Stromal cell of bone marrow (primary cell): ENCODE measurements at regions not wholly inside any gene's neighbourhood (a gene's known extent, or its start where the extent isn't known, plus 50 kb on each side); places are given as distances from the start of the nearest gene placed in this dataset.
"Not testable (repeated sequence)": the region's sequence is repeated elsewhere in the genome, so short reads cannot be mapped to it uniquely, and the experiment has no call there.

Experiments used
- DNase-seq: peaks from one replicate; pipeline ENCODE4 v3.0.0-alpha.2; 2012; ENCODE audit warnings: low read depth

DNA sequence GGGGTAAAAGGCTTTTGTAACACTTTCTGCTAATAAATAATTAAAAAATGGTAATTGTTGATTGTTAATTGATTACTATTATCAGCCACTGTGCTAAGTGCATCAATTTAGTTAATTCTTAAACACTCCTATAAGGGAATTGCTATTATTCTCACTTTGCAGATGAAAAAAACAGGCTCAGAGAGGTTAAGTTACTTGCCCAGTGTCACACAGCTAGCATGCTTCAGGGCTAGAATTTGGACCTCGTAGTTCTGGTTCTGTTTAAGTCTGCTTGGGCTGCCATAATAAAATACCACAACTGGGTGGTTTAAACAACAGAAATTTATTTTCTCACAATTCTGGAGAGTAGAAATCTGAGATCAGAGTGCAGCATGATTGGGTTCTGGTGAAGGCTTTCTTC is 164.8 kb upstream of the TBX18 start:
- DNase-seq: no peak

DNA sequence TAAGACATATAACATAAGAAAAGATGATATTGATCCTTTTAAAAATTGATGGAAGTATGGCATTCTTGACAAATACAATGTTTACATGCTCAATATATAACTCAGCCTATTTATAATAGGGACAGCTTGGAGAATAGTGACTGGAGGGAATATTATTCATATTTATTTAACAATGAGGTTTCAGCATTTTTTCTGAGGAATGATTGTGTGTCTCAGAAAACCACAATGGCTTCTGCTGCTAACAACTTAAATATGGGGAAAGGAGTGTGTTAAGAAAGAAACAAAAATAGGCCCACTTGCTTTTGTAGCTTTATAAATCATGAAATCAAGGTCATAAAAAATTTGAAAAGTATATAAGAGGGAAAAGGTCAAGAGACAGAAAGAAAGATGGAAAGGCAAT is 163.2 kb upstream of the TBX18 start:
- no peak for DNase-seq

DNA sequence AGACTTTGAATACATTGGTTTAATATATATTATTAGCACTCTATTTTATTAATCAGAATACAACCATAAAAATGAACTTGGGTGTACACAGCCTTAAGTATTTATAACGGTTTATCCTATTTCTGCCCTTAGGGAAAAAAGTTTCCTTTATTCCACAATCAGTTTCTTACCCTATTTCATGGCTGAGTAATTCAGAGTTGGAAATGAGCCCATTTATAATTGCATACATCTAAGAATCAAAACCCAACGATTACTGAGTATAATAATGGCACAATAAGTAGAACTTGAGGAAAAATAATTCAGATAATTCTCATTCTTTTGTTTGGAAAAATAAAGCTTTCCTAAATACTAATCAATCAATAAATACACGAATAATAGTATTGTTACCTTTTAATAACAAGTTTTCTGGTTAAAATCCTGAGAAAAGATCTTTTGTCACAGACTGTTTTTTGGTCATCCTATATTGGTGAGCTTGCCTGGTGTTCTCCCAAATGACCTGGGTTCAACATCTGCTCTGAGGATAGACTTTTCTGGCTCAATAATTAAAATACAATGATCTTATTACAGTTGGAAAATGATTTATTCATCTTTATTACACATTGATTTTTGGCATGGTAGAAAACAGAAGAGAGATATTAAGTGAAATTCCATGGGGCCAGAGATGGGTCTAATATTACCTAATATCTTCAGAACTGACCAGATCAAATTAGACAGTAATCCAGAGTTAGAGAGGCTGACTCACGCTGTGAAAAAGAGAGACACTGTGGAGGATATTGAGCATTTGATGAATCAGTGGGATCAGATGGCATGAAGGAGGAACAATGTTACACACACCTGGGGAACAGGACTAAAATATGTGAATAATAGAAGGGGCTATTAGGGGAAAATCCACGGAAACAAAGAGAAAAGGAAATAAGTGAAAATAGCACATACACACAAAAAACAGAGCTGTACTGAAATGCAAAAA is 162.1 kb upstream of the TBX18 start:
- DNase-seq: peak; percentile 2

DNA sequence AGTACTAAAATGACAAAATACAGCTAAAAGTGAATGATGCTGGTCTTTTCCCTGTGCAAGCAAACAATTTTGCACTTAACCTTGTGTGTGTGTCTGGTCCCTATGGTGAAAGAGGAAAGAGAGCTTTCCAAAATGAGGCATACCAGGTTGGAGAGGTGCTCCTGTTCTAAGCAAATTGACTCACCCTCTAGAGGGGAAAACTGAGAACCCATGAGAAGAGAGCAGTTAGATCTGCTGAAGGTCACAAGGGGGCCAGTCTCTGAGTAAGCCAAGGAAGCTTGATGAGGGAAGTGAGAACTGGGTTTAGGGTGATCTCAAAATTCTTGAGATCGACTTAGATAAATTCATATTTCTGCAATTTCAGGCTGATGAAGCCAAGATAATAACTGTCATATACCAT is 157.5 kb upstream of the TBX18 start:
- DNase-seq: no peak

DNA sequence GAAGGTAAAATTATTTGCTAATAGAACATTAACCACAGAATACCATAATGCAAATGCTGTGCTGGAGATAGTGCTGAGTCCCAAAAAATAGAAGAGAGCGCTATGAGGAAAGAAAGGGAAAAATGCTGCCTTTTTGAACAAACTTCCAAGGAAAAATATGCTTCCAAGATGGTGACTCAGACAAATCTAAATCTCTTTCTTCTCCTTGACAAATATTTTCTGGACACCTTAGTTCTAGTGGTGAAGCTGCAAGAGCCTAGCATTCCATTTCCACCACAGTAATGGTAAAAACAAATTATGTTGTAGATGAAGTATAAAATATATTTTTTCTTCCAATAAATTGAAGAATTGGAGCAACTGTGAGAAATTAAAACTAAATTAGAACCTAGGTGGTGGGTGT is 155.6 kb upstream of the TBX18 start:
- no peak for DNase-seq

DNA sequence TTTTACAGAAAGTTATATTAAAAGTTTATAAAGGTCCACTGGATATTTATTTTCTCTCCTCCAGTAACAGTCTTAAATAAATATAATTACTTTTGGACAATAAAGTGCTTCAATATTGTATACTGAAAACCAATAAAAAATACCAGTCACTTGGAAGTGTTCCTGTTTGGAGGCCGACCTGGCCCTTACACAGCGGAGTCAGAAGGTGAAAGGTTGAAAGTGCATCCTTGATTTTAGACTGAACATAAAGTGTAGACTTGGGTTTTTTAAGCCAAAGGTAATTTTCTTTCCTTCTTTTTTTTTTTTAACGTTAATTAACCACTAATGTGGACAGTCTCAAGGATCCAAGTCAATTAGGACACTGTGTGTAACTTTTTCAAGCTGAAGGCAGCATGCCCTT is 152.3 kb upstream of the TBX18 start:
- DNase-seq: no peak

DNA sequence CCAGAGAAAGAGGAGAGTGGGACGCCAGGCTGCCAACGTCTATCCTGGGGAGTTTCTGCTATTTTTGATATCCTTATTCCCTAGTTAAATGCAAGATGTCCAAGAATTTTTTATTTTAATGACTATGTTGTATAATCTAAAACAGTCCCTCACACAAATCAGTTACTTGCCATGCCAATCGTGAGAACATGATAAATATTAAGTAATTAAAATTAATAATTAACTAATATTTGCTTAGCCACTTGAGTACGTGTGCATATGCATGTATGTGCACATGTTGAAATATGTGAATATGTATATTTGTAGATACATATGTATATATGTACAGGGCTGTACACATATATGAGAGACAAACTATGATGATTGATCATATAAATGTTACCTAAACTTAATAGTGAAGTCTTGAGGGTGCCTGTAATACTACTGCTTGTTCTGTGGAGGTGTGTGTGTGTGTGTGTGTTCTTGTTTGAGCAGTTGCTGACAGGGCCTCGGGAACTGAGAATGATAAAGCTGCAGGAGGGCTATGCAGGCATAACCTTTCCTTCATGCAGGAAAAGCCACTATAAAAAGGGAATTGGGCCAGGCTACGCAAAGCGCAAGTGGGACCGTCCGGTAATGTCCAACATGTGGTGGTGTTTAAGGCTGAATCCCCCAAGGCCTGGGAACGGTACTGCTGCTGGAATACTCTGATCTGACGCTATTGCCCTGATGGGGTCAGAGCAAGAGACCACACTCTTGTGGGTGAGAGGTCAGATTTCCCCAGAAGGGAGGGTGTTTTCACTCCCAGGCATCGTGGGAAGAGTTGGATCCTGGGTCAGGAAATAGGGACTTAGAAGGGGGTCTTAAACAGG is 148.3 kb upstream of the TBX18 start:
- no peak for DNase-seq

DNA sequence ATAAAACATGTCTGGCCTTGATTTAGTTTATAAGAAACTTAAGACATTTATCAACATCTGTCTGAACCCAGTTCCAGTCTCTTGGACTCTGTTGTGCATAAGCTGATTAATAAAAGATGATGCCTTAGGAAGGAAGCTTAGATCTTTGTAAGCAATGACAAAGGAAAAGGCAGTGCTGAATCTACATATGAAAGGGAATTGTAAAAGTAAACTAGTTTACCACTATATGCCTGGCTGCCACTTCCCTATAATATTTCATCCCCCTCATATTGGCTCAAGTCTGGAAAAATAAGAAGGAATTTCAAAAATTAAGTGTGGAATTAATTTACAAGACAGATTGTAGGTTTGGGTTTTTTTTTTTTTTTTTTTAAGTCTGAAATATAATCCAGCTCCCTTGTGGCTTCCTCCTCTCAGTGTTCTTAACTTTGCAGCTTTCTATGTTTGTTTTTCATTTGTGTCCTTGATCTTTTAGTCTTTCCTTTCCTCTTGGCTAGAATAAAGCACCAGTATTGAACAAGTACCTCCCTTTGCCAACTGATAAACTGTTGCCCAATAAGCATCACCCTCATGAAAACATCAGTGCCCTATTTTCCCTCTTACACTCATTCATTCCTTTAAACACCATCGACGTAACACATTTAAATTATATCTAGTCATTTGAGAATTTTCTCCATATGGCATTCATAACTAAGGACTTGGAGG is 146.7 kb upstream of the TBX18 start:
- no peak for DNase-seq

DNA sequence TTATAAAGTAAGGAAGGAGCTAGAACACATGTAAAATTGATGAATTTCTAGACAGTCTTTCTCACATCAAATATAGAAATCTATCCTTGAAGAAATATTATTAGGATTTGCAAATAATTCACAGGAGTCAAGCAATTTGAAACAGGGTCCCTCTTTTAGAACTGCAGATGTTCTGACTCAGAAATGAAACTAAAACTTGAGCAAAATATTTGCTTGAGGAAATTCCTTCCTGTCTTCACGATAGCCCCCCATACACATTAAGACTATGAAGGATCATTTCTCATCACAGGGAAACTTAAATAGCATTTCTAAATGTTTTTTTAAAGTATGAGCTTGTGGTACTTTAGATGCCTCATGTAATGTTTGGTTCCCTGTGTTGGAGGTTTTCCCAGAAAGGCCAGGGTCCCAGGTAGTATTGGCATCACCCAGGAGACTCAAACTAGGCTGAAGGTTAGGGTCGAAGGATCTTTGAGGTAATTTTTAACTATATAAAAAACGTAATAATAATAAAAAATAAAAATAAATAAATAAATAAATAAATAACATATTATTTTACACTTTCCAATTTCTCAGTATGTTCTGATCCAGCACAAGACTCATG is 144.0 kb upstream of the TBX18 start:
- no peak for DNase-seq

DNA sequence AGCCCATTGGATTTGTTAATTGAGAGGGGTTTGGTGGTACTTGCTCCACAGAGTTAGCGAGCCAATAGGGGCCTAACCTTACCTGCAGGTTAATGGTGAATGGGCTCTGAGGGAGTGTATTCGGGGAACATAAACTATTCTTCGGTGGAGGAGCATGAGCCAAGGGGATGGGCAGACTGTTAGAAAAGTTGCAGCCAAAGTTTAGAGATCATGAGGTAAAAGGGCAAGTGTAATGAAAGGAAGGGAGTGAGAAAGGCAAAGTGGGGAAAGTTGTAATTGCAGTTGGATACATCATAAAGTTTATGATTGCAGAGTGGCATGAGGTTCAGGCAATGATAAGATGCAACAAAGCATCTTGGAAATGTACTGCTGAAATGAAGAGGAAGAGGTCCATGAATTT is 142.1 kb upstream of the TBX18 start:
- DNase-seq: no peak

DNA sequence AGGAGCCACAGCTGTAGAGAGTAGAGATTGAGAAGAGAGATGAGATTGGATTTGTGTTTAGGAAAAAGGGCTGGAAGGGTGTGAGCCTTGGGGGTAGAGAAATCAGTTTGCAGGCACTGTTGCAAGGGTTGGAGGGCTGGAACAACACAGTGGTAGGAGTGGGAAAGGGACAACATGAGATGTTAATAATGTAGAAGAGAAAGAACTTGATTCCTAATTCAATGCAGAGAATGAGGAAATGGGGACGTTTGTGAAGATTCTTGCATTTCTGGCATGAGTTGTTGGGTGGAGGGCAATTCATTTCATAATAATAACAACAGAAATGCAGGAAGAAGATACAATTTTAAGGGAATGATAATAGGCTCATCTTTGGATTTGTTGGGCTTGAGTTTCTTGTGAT is 141.4 kb upstream of the TBX18 start:
- no peak for DNase-seq

DNA sequence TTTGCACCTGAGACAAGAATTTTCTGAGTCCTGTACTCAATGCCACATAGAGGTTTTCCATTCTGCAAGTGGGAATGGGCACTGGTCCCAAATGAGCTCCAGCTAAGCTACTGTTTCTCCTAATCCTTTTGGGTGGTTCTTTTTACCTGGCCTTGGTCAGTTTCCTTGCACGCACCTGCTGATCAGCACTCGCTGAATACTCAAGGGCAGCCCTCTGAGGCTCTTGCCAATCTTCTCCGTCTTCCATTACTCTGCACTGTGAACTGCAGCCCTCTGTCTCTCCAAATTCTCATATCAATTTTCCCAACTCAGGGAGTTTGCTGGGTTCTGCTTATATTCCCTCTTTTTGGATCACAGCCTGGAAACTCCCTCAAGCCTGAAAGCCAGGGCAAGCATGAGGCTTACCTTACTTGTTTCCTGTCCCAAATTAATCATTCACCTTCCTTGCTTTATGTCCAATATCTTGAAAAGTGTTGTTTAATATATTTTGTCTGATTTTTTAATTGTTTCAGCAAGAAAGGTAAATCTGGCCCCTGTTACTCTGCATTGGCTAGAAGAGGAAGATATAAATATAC is 138.0 kb upstream of the TBX18 start:
- no peak for DNase-seq

DNA sequence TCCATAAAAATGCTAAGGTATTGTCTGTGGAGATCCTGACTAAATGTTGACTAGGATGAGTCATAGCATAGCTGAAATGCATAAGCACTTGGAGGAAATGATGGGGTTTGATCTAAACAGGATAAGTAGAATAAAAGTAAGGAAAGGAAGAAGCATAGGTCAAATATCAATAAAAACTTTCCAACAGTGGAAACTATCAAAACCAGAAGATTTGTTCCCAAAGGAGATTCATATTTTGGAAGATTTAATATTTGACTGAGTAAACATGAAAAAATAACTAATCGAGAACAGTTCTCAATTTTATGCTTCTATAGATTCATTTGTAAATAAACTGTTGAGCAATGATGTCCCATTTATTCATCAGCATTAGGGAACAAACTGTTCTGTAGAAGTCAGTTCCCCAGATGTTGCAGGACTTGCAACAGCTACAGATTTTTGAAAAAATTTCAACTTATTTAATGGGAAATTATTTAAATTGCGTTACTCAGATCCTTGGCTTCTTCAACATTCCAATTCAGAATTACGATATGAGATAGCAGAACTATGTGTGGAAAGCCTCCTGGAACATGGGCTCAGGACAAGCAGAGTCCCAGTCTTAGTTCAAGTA is 133.7 kb upstream of the TBX18 start:
- no peak for DNase-seq

DNA sequence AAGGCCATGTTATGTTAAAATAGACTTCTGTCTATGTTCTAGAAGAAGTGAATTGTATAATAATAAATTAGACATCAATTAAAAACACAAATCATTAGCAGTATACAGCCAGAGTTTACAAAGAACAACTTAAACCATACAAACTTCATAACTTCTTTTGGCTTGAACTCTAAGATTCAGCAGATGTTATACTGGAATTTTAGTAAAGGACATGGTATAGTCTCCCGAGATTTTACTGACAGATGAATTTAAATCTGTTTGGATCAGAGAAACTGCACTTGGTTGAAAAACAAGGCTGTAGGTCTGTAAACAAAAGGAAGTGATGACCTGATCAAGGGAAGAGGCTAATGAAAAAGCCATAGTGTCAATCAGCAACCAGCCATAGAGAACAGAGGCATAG is 132.6 kb upstream of the TBX18 start:
- no peak for DNase-seq

DNA sequence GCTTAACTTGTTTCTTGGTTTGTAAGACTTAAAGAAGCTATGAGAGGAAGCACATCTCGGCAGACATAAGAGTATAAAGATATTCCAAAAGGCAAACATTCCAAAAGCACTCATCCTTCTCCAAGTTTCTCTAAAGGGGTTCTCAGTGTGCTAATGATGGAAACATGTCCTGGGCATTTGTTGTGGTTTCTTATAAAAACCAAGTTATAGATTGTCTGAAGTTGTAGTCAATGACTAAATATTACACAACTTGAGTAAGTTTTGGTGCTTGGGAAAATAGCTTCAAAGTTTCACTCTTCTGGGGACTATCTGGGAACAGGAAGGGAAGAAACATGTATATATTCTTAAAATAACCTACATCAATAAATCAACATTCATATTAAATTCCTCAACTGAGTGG is 128.3 kb upstream of the TBX18 start:
- no peak for DNase-seq

DNA sequence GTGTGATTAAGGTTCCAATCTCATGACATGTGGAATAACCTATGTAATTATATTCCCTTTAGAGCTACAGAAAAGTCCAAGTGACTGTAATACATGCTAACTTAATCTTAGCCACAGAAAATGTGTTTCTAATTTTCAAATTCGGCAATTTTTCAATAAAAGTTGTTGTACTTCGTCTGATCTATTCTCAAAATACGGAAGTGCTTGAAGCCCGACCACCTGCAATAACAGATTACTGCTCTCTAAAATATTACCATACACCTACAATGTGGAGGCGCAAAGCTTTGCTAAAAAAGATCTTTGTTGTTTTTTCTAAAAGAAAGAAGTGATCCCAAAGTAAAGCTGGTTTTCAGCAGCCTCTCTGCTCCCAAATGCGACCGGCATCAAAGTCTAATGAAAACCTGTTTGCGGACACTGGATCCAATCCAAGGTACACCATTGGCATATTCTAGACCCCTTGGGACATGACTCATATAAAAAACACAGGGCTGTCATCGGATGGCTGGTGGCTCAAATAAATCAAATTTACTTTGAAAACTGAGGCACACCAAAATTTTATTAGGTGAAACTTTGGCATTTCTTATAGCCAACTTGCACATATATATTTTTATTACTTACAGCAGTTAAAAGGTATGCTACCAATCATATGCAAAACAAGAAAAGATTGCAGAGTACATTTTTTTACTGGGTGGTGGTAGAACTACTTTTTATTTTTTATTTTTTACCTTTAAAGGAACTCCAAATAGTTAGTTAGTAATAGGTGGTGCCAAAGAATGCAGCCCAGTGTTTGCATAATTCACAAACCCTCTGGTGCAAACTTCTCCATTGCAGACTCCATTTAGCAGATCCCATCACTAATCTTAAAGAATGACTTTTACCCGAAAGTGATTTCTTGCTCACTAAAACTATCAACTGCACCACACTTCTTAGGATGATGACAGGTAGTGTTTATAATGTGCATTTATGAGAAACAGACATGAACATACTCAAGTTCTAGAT is 118.7 kb upstream of the TBX18 start:
- no peak for DNase-seq

DNA sequence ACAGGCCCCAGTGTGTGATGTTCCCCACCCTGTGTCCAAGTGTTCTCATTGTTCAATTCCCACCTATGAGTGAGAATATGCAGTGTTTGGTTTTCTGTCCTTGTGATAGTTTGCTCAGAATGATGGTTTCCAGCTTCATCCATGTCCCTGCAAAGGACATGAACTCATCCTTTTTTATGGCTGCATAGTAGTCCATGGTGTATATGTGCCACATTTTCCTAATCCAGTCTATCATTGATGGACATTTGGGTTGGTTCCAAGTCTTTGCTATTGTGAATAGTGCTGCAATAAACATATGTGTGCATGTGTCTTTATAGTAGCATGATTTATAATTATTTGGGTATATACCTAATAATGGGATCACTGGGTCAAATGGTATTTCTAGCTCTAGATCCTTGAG is 115.0 kb upstream of the TBX18 start:
- DNase-seq: not testable (repeated sequence)

DNA sequence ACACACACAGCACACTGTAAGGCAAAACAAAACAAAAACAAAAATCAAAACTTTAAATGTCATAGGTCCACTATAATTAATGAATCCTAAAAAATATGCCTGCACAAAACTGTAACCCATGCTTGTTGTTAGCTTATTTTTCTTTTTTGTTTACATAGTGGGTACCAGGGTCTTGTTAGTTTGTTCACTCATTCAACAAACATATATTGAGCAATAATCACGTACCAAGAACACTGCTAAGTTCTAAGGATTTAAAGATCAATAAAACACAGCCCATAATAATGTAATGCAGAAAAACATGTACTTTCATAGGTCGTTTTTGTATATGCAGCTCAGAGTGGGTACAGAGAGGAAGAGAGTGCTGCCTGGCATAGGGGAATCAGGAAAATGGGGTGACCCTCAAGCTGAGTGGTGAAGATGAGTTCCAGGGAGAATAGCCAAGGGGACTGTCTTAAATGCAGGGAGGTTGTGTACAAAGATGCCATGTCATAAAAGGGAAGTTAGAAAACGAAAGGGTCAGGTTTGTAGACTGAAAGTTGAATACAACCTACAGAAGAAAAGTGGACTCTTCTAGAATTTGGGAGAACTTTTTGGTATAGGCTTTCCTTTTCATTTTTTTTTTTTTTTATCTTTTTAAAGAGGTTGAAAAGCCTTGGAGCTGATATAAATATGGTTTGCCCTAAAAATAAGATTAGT is 113.3 kb upstream of the TBX18 start:
- DNase-seq: no peak

DNA sequence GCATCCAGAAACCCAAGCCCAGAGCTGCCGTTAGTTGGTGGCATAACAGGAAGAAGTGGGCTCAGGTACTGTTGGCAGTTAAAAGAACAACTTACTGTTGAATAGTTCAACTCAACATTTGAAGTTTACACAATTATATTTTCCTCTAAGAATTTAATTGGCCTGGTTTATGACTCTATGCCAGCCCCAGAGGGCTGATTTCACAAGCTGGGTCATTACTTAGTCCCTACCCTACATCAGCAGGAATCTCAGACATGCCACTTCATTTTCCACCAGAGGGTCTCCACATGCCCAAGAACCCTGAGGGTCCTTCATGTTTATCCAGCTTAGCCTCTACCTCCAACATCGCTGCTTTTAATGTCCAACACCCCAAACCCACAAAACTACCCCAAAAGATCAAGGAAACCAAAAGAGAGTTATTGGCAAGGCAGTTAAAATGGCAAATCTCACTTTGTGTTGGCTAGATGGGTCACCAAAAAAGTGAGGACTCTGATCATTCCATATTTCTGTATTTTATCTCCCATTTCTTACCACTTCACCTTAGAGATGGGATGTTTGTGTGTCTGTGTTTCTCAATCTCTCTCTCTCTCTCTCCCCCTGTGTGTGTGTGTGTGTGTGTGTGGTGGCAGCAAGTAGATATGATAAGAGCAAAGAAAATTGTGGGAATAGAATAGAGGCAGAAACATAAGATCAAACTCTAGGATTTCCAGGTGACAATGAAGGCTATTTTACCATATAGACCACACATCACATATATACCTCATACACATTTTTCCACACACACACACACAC is 112.5 kb upstream of the TBX18 start:
- DNase-seq: no peak
